ENCODE measurements at regions not wholly inside any gene's neighbourhood (a gene's known extent, or its start where the extent isn't known, plus 50 kb on each side); places are given as distances from the start of the nearest gene placed in this dataset.

DNA sequence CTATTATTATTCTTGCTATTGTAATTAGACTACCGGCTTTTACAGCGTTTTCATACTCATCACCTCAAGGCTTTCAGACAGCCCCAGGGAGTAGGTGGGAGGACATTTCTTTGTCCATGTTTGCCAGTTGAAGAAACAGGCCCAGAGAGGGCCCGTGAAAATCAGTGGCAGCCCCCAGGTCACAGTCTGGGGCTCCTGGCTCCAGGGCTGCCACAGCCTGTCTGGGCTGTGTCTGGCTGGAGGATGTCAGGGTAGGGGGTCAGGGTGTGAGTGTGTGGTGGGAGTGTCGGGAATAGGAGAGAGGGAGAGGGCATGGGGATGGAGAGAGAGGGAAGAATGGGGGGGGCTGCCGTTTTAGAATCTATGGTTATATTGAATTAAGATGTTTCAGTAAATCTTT, 118.2 kb upstream of the TLE3 start:
- CTCF ChIA-PET = no interaction called here
- POLR2A ChIA-PET = no interaction called here
- no peak for DNase-seq (ENCODE audit: extremely low spot score)
- TF ChIP-seq, protein P1, sequence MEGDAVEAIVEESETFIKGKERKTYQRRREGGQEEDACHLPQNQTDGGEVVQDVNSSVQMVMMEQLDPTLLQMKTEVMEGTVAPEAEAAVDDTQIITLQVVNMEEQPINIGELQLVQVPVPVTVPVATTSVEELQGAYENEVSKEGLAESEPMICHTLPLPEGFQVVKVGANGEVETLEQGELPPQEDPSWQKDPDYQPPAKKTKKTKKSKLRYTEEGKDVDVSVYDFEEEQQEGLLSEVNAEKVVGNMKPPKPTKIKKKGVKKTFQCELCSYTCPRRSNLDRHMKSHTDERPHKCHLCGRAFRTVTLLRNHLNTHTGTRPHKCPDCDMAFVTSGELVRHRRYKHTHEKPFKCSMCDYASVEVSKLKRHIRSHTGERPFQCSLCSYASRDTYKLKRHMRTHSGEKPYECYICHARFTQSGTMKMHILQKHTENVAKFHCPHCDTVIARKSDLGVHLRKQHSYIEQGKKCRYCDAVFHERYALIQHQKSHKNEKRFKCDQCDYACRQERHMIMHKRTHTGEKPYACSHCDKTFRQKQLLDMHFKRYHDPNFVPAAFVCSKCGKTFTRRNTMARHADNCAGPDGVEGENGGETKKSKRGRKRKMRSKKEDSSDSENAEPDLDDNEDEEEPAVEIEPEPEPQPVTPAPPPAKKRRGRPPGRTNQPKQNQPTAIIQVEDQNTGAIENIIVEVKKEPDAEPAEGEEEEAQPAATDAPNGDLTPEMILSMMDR (IDR thresholded peaks at IDR 0.05; ENCODE audit: control extremely low read depth, extremely low read depth, low read depth, missing control alignments) = no peak

DNA sequence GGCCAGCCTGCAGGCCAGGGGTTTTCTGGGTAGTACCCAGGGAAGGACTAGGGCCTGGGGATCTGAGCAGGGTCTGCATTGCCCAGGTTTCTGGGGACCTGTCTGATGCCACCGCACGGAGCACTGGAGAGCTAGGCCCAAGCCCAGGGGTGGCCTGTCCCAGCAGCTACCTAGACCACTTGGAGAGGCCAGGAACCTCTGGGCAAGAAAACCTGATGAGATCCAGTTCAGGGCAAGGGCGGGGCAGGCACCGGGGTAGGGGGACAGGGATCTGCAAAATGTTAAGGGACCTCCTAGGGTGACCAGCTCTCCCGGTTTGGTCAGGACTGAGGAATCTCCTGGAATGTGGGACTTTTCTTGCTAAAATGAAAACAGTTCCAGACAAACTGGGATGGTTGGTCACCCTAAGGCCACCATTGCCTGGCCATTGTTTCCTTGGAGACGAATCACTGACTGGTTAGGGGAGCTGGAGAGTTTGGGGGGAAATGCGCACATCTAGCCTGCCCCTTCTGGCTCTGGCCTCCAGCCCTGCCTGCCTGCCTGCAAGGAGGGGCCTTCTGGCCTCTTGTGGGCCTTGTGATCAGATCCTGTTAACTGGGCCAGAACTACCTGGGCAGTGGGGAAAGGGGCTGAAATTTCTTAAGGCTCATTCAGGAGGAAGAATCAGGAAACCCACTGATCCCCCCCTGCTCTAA, 117.4 kb upstream of the TLE3 start:
- TF ChIP-seq, protein P1 (IDR thresholded peaks at IDR 0.05; ENCODE audit: control extremely low read depth, extremely low read depth, low read depth, missing control alignments) = no peak
- ChIA-PET CTCF (no interaction called here), POLR2A (no interaction called here)
- DNase-seq (ENCODE audit: extremely low spot score) = no peak

DNA sequence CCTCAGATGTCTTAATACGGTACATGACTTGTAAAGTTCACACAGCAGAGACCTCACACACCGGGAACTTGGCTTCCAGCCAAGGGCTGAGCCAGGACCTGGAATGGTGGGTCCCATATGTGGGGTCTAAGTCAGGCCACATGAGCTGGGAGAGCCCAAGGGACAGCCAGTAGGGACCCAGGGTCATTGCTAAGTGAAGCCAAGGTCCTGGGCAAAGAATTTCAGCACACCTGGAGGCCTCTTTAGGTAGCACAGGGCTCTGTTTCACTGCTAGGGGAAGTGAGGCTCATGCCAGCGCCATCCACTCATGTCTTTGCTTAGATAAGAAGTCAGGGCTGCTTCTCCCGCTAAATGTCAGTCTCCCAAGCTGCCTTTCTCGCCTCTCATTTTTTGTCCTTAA, 116.6 kb upstream of the TLE3 start:
- TF ChIP-seq, protein P1 (IDR thresholded peaks at IDR 0.05; ENCODE audit: control extremely low read depth, extremely low read depth, low read depth, missing control alignments) = no peak
- no peak for DNase-seq (ENCODE audit: extremely low spot score)
- POLR2A ChIA-PET = no interaction called here
- CTCF ChIA-PET = no interaction called here

DNA sequence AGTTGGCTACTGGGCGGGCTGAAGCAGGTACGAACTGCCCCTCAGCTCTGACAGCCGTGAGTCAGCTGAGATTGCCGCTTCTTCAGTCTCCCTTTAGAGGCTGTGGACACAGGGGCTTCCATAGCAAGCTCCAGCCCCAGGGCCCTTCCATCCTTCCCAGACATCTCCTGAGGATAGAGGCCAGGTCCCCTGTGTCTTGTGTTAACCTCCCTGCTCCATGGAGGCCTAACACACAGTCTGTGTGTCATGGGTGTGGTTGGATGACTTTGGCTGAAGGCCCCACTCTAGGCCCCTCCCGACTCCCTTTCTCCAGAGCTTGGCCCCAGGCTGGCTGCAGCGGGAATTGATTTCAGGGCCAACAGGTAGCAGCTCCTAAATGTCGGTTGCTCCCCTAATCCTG, 116.1 kb upstream of the TLE3 start:
- ChIA-PET CTCF (no interaction called here), POLR2A (no interaction called here)
- no peak for DNase-seq (ENCODE audit: extremely low spot score)
- TF ChIP-seq, protein P1 (IDR thresholded peaks at IDR 0.05; ENCODE audit: control extremely low read depth, extremely low read depth, low read depth, missing control alignments) = no peak

DNA sequence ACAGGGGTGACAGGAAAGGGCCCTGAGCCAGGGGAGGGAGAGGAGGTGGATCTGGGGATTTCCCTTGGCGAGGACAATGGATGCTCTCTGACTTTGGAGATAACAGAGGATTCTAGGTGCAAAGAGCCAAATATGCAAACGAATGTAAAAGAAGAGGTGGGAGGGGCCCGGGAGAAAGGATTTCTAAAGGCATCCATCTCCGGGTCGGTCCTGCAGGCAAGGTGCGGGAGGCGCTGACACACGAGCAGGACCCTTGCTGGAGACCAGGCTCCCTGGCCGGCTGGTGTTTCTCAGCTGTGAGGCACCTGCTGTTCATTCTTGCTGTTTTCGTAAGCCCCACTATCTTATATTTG, 115.2 kb upstream of the TLE3 start:
- POLR2A ChIA-PET = no interaction called here
- CTCF ChIA-PET = no interaction called here
- DNase-seq (ENCODE audit: extremely low spot score) = no peak
- TF ChIP-seq, protein P1 (IDR thresholded peaks at IDR 0.05; ENCODE audit: control extremely low read depth, extremely low read depth, low read depth, missing control alignments) = no peak

DNA sequence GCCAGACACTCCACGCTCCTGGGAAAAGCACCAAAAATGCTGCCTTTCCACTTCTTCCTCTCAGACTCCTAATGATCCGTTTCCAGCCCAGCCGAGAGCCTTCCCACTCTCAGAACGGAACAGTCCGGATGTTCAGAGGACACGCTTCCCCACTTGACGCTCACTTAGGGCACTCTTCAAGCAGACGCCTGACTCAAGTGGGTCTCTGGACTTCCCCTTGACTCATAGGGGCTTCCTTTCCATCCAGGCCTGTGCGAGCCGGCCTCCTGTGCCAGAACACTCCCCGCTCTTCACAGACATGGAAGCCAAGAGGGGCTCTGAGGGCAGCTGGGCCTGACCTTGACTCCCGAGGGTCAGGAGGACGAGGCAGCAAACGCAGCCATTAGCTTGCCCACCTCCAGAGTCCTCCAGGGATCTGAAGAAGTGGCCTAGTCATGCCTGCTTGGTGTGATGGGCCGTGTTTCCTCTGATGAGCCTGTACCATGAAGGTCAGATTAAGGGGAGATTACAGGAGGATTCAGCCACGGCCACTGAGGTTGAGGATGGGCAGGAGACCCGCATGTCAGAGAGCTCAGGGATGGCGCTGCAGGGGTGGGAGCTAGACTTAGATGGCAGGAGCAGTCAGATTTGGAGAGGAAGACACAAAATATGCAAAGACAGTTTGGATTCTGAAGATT, 114.7 kb upstream of the TLE3 start:
- TF ChIP-seq, protein P1 (IDR thresholded peaks at IDR 0.05; ENCODE audit: control extremely low read depth, extremely low read depth, low read depth, missing control alignments) = no peak
- ChIA-PET CTCF (no interaction called here), POLR2A (no interaction called here)
- DNase-seq (ENCODE audit: extremely low spot score) = no peak

Measured in GM10248 (cell line).